ENCODE measurements at regions not wholly inside any gene's neighbourhood (a gene's known extent, or its start where the extent isn't known, plus 50 kb on each side); places are given as distances from the start of the nearest gene placed in this dataset.

DNA sequence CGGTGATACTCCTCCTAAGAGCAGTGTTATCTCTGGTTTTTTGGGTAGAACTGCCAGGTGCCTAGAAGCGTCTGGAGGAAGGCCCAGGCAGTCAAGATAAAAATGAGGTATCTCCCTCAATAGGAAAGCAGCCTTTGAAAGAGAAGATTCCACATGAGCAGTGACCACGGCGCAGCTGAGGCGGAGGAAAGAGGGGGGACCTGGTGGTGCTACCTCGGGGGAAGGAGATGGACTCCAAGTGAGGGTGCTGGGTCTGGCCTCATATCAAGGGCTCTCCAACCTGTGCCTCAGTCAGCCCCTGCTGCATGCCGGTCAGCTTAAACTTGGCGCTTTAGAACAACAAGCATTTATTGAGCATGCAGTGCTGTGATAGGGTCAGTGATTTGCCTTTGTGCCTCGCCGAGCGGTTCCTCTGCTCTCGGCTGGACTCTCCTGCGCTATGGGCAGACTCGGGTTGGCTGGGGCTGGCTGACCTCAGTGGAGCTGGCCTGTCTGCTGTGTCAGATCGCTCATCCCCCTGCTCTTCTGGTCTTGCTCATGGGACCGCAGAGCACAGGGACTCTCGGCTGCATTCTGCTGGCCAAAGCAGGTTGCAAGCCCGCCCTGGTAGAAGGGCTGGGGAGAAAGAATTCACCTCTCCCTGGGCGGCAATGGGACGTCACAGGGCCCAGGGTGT is 121.1 kb upstream of the IRX4 start:
- Histone ChIP-seq H2AFZ (ENCODE audit: low read length) (no peak overlapping the region; the same call in 1 of the 2 replicates), H2BK120ac (replicated peaks; ENCODE audit: low read depth, low read length) (no peak overlapping the region), H2BK20ac (ENCODE audit: low read length) (no peak overlapping the region), H3K4ac (replicated peaks; ENCODE audit: insufficient read length, low read depth, low read length) (no peak overlapping the region), H2BK5ac (ENCODE audit: low read depth, low read length) (no peak overlapping the region), H2BK15ac (ENCODE audit: low read length) (no peak overlapping the region), H3K18ac (ENCODE audit: extremely low read depth, low read length) (no peak overlapping the region), H3K4me1 (replicated peaks in 1 of 4; ENCODE audit: control insufficient read depth in 3 of 4, insufficient read depth in 4 of 4, low read length in 3 of 4) (no peaks in the 10 kb centered on the region; a peak in 1 of 7 replicates), H3K9me3 (ENCODE audit: insufficient read depth in 2 of 2, low read depth in 1 of 2, low read length in 1 of 2) (no peaks in the 10 kb centered on the region), H2BK12ac (ENCODE audit: low read depth, low read length) (no peak overlapping the region), H4K5ac (ENCODE audit: insufficient read length, low read depth, low read length) (no peak overlapping the region), H3K4me2 (ENCODE audit: insufficient read depth in 1 of 2, low read depth in 2 of 2, low read length in 2 of 2) (no peak overlapping the region), H3K4me3 (ENCODE audit: extremely low read depth in 1 of 4, insufficient read depth in 2 of 4, low read depth in 3 of 4, low read length in 4 of 4) (no peak overlapping the region), H3K56ac (replicated peaks; ENCODE audit: insufficient read length, low read depth, low read length) (no peak overlapping the region), H4K8ac (ENCODE audit: extremely low read depth, insufficient read depth, low read length) (no peak overlapping the region; the same call in 1 of the 2 replicates), H3K9ac (replicated peaks in 1 of 4; ENCODE audit: extremely low read depth in 1 of 4, low read depth in 3 of 4, low read length in 3 of 4) (no peak overlapping the region), H3K23me2 (ENCODE audit: low read depth, low read length) (no peaks in the 10 kb centered on the region), H3K79me2 (ENCODE audit: control insufficient read depth in 1 of 2, insufficient read depth in 2 of 2, low read length in 2 of 2) (no peaks in the 10 kb centered on the region), H3K27me3 (replicated peaks in 1 of 4; ENCODE audit: control insufficient read depth in 3 of 4, extremely low read depth in 1 of 4, insufficient read depth in 3 of 4, low read length in 3 of 4) (0 out of 7 replicates have a peak, but pooled peaks cover 0 to 3% (median 0%) of the 10 kb centered on the region in 4 experiments), H4K20me1 (replicated peaks in 1 of 2; ENCODE audit: control insufficient read depth in 1 of 2, insufficient read depth in 2 of 2, low read length in 2 of 2) (no peaks in the 10 kb centered on the region), H3K36me3 (ENCODE audit: control insufficient read depth in 2 of 4, insufficient read depth in 4 of 4, low read length in 3 of 4) (no peaks in the 10 kb centered on the region), H3K27ac (ENCODE audit: low read depth, low read length) (no peak overlapping the region), H2AK5ac (ENCODE audit: low read depth, low read length) (no peak overlapping the region), H3K14ac (ENCODE audit: insufficient read length) (no peak overlapping the region), H4K91ac (replicated peaks; ENCODE audit: insufficient read length, low read length) (no peak overlapping the region), H3K79me1 (ENCODE audit: low read depth, low read length) (no peaks in the 10 kb centered on the region), H3K23ac (ENCODE audit: insufficient read length) (no peak overlapping the region)
- no peak for DNase-seq (ENCODE audit: low read depth in 1 of 2, low spot score in 2 of 2)
- CTCF ChIA-PET (ENCODE audit: partially characterized antibody), result interaction anchor here (1.5 kb wide), 1 partner anchor 13 kb away, joined by 4 read pairs; no protein-coding TSS in a partner anchor
- FAIRE-seq, result no peak
- 89% methylated on average over 20 of the region's 20 CpGs; no CpG with 5 or more reads in 1 of the 2 experiments for WGBS, 2 experiments (ENCODE audit: extremely low coverage in 1 of 2, insufficient coverage in 1 of 2, insufficient read length in 1 of 2, insufficient replicate concordance in 2 of 2, low coverage in 1 of 2, low lambda C conversion rate in 2 of 2, missing lambda C conversion rate in 1 of 2)
- POLR2A ChIA-PET (ENCODE audit: partially characterized antibody), result no interaction called here

Data from H1 (cell line).